8988T (cell line): ENCODE measurements at regions not wholly inside any gene's neighbourhood (a gene's known extent, or its start where the extent isn't known, plus 50 kb on each side); places are given as distances from the start of the nearest gene placed in this dataset.

ENCODE experiments used
- DNase-seq: peaks from one replicate; pipeline ENCODE4 v3.0.0; 2011

DNA sequence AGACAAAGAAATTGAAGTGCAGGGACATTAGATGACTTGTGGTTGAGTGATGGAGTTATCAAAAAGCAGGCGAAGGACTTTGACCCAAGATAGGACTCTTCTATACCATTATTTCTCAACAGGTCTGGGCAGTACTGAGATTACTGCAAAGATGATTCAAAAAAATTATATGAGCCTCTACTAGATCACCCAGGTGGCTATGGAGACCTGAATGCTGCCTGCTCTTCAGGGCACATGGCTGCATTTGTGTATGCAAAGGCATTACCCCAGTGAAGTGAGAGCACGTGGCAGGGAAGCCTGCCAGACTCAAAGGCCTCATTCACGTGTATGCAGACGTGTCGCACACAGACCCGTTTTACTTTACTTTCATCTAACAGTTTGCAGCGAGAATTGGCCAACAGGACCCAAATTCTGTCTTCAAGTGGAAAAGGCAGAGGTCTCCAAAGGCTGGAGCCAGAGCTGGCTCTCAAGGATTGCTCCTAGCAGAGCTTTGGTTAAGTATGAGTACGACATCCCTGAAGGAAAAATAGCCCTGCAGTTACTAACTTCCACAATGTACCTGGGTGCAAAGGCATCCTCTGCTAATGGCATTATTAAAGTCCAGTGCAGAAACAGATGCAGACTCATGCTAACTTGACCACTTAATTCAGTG is 113.8 kb upstream of the ARMC2 start:
- DNase-seq: no peak

DNA sequence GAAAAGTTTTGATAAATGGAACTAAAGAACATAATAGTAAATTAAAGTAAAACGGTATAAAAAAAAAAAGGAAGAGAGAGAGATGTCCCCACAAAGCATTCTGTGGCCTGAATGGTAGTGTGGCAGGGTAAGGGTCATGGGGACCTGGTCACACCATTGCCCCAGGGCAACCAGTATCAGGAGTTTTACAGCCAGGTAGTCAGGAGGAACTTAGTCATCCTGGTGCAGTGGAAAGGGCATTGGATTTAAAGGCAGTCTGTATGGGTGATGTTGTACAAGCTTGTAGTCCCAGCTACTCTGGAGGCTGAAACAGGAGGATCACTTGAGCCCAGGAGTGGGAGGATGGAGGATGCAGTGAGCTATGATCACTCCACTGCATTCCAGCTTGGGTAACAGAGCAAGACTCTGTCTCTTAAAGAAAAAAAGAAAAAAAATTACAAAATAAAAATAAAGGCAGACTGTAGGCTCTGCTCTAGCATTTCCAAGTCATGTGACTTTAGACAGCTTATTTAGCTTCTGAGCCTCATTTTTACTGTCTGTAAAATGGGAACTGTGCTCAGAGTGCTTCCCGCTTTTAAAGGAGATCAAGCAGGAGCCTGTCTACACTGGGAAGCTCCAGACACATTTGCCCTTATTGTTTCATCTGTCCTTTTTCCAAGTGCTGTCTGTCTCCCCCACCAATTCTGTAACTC is 112.8 kb upstream of the ARMC2 start:
- DNase-seq: no peak

DNA sequence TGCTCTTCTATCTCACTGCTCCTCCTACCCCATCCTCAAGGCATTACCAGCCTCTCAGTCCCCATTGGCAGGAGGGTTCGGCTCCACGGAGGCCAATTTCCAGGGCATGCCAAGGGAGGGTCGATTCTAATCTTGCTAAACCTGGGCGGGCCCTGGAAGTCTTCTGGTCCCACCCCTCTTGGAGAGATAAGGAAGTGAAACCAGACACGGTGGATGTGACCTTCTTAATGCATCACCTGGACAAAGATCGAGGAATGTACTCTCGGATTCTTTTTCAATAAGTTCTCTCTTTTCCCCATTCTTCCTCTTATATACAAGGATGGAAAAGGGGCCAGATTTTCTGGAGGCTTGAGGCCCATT is 112.2 kb upstream of the ARMC2 start:
- DNase-seq: no peak

GRCh38 chr6:108736832-108737231 is 111.4 kb upstream of the ARMC2 start:
- peak; percentile 45 for DNase-seq

DNA sequence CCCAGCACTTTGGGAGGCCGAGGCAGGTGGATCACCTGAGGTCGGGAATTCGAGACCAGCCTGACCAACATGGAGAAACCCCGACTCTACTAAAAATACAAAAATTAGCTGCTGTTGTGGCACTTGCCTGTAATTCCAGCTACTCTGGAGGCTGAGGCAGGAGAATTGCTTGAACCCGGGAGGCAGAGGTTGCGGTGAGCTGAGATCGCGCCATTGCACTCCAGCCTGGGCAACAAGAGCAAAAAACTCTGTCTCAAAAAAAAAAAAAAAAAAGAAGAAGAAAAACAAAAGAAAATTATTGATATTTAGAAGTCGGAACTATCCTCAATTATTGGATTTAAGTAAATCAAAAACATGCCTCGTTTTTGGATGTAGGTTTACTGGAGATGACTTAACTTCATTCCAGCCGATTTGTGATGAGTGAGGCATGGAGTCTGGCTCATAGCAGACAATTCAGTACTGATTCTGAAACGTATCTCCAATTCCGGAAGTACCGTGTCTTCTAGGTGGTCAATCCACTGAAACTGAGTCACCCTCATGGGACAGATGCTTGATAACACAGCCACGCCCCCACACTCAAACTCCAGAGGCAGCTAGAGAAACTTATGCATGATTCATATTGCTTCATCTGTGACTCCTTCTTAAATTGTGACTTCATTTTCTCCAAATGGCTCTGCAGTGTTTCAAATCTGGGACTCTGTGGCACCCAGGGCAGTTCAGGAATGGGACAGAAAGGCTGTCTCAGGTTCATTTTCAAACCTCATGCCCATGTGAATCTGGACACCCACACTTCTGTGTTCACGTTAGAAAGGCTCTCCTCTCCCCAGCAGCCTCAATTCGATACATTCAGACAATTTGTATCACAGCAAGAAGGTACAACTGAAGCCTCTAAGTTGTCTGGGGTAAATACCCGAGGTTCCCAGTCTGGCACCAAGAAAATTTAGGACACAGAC is 110.4 kb upstream of the ARMC2 start:
- DNase-seq: peak; percentile 39

DNA sequence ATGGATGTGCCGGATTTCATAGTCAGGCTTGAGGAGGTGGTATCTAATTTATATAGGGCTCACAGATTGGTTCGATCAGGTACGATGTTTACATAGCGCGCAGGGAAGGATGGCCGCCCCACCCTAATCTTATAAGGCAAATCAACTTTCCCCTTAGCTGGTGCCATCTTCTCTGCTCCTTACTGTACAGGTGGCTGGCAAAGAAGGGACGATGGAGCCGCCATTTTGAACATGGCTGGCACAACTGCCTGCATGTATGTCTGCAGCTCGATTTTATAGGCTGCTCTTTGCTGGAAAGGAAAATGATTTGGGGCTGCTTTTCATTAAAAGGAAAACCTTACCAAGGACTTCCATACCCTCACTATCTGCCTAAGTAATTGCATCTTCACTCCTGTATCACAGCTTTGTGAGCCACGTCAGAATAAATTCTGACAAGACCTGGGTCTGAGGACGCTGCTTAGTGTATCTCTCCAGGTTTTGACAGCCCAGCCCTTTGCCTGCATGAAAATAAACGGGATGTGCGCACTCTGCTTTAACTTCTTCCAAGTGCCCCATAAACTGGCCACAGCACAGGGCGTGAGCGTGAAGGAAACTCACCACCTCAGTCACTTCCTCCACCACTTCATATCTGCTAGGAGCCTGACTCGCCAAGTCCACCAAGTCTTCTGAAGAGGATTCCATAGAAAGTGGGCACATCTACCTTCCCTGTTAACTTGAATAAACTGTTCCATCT is 109.4 kb upstream of the ARMC2 start:
- DNase-seq: no peak

GRCh38 chr6:108739496-108740330 is 108.5 kb upstream of the ARMC2 start:
- DNase-seq: no peak

DNA sequence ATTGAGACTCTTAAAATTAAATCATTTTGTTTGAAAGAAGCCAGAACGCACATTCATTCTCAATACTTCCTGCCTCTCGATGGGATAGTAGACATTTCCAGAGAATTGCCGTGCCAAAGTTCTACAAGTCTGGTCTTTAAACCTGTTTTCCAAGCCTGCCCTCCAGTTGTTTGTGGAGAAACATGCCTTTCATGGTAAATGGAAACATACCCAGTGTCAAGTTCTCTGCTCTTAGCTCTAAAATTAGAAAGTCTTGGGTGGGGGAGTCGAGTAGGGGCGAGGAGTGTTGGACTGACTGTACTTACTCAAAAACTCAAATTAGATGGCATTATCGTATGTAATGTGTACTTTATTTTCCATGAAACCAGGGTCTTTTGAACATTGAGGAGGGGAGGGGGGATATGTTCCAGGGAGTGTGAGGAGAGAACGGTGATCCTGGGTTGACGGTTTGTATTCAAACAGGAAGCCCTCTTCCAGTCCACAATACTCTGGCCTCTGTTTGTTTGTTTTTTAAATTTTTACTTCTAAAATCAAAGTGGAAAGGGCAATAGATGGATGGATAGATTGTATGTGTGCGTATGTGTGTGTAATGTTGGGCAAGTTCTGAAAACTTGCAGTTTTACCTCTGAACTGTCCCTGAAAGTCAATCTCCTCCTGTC is 106.8 kb upstream of the ARMC2 start:
- no peak for DNase-seq

DNA sequence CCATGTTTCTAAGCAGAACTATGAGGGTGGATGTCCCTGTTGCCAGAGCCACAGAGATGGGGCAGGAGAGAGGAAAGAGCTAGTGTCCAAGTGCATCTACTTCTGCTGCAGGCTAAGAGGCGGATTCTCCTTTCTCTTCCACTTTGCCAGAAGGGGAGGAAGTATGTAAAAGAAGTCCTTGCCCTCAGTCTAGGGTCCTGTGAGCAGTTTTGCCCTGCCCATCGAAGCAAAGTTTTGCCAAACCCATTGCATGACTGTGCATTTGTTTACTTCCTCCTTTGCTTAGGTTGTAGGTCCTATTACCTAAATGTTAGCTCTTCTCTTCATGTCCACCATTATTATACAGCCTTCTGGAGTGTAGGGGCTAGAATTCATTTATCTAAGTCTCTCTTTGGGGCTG is 106.2 kb upstream of the ARMC2 start:
- DNase-seq: no peak

GRCh38 chr6:108744244-108744972 is 103.8 kb upstream of the ARMC2 start:
- DNase-seq: no peak

- no peak for DNase-seq
Observed at GRCh38 chr6:108744996-108745395, 103.2 kb upstream of the ARMC2 start.

- DNase-seq: no peak
Observed at GRCh38 chr6:108745664-108746336, 102.4 kb upstream of the ARMC2 start.

DNA sequence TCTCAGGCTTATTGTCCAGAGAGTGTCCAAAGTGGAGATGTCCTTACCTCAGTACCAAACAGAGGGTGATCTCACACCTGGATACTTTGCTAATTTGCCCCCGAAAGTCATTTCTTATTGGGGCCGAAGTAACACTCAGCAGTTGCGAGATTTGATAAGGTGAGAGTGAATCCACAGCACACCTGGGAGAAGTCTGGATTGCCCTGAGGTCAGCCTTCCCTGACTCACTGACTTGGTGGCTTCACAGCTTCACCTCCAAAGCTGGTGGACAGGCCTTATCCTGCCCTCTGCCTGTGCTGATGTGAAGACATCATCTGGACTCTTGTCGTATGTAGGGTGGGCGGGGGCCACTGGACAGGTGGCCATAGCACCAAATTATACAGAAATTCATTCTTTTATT is 101.9 kb upstream of the ARMC2 start:
- DNase-seq: no peak

- no peak for DNase-seq
Observed at GRCh38 chr6:108746836-108747575, 101.2 kb upstream of the ARMC2 start.

GRCh38 chr6:108748055-108748454 is 100.2 kb upstream of the ARMC2 start:
- no peak for DNase-seq

DNA sequence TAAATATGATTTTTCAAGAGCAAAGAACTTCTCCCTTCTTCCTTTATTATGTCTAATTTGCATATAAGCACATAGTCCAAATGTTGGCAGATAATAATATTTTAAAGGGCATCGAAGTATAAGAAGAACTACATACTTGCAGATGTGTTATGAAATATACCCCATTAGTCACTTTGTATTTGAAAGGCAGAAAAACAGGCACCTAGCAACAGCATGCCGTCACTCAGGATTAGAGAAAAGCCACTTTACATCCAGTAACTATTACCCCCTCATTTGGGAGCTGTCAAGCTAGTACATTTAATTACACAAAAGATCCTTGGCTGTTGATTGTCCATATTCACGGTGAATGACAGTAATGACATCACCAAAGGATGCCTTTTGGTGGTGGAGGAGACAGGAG is 99.3 kb upstream of the ARMC2 start:
- no peak for DNase-seq

GRCh38 chr6:108750801-108751200 is 97.4 kb upstream of the ARMC2 start:
- no peak for DNase-seq

GRCh38 chr6:108751282-108751681 is 96.9 kb upstream of the ARMC2 start:
- DNase-seq: no peak
